Breast epithelium (tissue), 4 donors: ENCODE measurements at regions not wholly inside any gene's neighbourhood (a gene's known extent, or its start where the extent isn't known, plus 50 kb on each side); places are given as distances from the start of the nearest gene placed in this dataset.

ENCODE experiments used
- DNase-seq, 2 donors: peaks; one replicate each; pipeline ENCODE4 v3.0.0-alpha.2; 2019; ENCODE audit warnings: low spot score in 2 of 2
- H3K27ac ChIP-seq, 2 donors: fragments of 200-600 bp; sonication (generic) in 1 of 2; one replicate each; pipeline ENCODE4 v1.5.1; 2016 to 2019; ENCODE audit warnings: mild to moderate bottlenecking in 1 of 2
- H3K27me3 ChIP-seq, 2 donors: fragments of 200-600 bp; sonication (generic) in 1 of 2; one replicate each; pipeline versions ENCODE4 v1.5.1 to v1.6.0; 2017 to 2019; ENCODE audit warnings: control low read depth in 1 of 2, mild to moderate bottlenecking in 1 of 2
- H3K36me3 ChIP-seq: fragments of 200-600 bp; one replicate; pipeline ENCODE4 v1.5.1; 2019
- H3K4me1 ChIP-seq, 2 donors: fragments of 200-600 bp; sonication (generic); one replicate each; pipeline ENCODE4 v1.5.1; 2016 to 2019; ENCODE audit warnings: control low read depth in 1 of 2
- H3K4me3 ChIP-seq, 3 donors: fragments of 200-600 bp; sonication (generic); 1 replicate in 2 of 3; 2 replicates in 1 of 3; pipeline ENCODE4 v1.5.1; 2016 to 2019; ENCODE audit warnings: mild to moderate bottlenecking in 3 of 3, moderate library complexity in 2 of 3
- H3K9me3 ChIP-seq, 2 donors: fragments of 200-600 bp; sonication (generic) in 1 of 2; one replicate each; pipeline ENCODE4 v1.5.1; 2016 to 2019; ENCODE audit warnings: control low read depth in 1 of 2
- POLR2A ChIP-seq: fragments of 450-650 bp; IDR thresholded peaks from one replicate; pipeline ENCODE4 v1.6.1; 2016; ENCODE audit warnings: antibody characterized with exemption, mild to moderate bottlenecking, moderate library complexity
- POLR2AphosphoS5 ChIP-seq, 3 donors: sonication (generic); formaldehyde crosslinking; IDR thresholded peaks; one replicate each; pipeline ENCODE4 v1.6.1; 2017; ENCODE audit warnings: antibody characterized with exemption in 3 of 3
- intact Hi-C: fragments of 100-400 bp; cut with DNase I; formaldehyde crosslinking; loops from one replicate; pipeline ENCODE4 v1.15.1; 2023; ENCODE audit warnings: low total_unique reads
- TF ChIP-seq, protein P1 (sequence below), 3 donors: fragments of 450-650 bp; IDR thresholded peaks; one replicate each; pipeline ENCODE4 v1.5.1; 2016 to 2017; ENCODE audit warnings: antibody characterized with exemption in 3 of 3, mild to moderate bottlenecking in 3 of 3, moderate library complexity in 3 of 3

GRCh38 chr9:120212153-120212852, 367.7 kb downstream of the CDK5RAP2 start:
- no peak for DNase-seq
- no peak overlapping the region for H3K4me3 ChIP-seq
- no peaks in the 10 kb centered on the region for H3K4me1 ChIP-seq
- no peak overlapping the region for H3K27ac ChIP-seq
- TF ChIP-seq POLR2AphosphoS5 (IDR thresholded peaks at IDR 0.05), result no peak
- TF ChIP-seq, protein P1, sequence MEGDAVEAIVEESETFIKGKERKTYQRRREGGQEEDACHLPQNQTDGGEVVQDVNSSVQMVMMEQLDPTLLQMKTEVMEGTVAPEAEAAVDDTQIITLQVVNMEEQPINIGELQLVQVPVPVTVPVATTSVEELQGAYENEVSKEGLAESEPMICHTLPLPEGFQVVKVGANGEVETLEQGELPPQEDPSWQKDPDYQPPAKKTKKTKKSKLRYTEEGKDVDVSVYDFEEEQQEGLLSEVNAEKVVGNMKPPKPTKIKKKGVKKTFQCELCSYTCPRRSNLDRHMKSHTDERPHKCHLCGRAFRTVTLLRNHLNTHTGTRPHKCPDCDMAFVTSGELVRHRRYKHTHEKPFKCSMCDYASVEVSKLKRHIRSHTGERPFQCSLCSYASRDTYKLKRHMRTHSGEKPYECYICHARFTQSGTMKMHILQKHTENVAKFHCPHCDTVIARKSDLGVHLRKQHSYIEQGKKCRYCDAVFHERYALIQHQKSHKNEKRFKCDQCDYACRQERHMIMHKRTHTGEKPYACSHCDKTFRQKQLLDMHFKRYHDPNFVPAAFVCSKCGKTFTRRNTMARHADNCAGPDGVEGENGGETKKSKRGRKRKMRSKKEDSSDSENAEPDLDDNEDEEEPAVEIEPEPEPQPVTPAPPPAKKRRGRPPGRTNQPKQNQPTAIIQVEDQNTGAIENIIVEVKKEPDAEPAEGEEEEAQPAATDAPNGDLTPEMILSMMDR (IDR thresholded peaks at IDR 0.05), result no peak
- TF ChIP-seq POLR2A, result no peak
- H3K9me3 ChIP-seq, result no peaks in the 10 kb centered on the region
- H3K36me3 ChIP-seq, result no peaks in the 10 kb centered on the region
- intact Hi-C loops, result no loop called here
- no peaks in the 10 kb centered on the region for H3K27me3 ChIP-seq

DNA sequence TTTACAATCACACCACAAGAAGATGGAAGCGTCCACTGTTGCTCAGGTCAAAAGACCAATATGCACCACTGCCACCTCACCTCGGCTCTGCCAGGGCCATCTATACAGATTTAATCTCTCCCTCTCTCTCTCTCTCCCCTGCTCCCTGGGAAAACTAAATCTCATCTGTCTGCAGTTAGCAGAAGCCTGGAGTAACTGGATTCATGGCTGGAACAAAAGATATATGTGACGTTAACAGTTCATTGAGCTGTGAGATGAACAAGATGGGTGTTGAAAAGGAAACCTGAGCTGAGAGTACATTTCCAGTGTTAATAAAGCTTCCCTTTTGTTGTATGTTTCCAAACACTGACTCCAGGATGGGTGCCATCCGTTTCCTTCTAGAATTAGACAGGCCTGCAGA, 369.7 kb downstream of the CDK5RAP2 start:
- Histone ChIP-seq H3K4me1 (no peaks in the 10 kb centered on the region), H3K27me3 (no peaks in the 10 kb centered on the region), H3K4me3 (no peak overlapping the region), H3K9me3 (no peaks in the 10 kb centered on the region), H3K27ac (no peak overlapping the region), H3K36me3 (no peaks in the 10 kb centered on the region)
- intact Hi-C loops, result no loop called here
- DNase-seq, result no peak
- TF ChIP-seq, protein P1 (IDR thresholded peaks at IDR 0.05), result no peak
- no peak for TF ChIP-seq POLR2AphosphoS5 (IDR thresholded peaks at IDR 0.05)
- TF ChIP-seq POLR2A, result no peak

GRCh38 chr9:120202856-120203654, 376.9 kb downstream of the CDK5RAP2 start:
- H3K4me3 ChIP-seq, result no peak overlapping the region
- no peaks in the 10 kb centered on the region for H3K36me3 ChIP-seq
- no peak for DNase-seq
- intact Hi-C loops, result no loop called here
- TF ChIP-seq, protein P1 (IDR thresholded peaks at IDR 0.05), result no peak
- TF ChIP-seq POLR2A (no peak), POLR2AphosphoS5 (IDR thresholded peaks at IDR 0.05) (no peak)
- no peak overlapping the region for H3K27ac ChIP-seq
- H3K27me3 ChIP-seq, result no peaks in the 10 kb centered on the region
- H3K4me1 ChIP-seq, result no peaks in the 10 kb centered on the region
- H3K9me3 ChIP-seq, result no peaks in the 10 kb centered on the region

DNA sequence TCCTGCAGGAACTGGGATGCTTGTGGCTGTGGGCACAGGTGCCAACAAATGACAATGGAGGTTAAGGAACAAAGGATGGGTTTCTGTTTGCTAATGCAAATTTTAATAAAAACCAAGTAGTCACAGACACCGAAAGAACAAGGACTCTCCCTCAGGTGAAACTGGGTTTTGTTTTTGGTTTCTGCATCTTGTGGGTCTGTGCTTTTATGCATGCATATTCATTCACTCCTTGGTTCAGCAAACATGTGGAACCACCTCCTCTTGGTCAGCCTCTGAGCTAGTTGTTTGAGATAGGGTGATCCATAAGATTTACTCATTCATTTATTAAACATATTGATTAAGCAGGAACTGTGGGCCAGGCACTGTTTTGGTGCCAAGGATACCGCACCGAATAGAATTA, 381.9 kb downstream of the CDK5RAP2 start:
- TF ChIP-seq POLR2A, result no peak
- no peak for TF ChIP-seq POLR2AphosphoS5 (IDR thresholded peaks at IDR 0.05)
- TF ChIP-seq, protein P1 (IDR thresholded peaks at IDR 0.05), result no peak
- Histone ChIP-seq H3K36me3 (no peaks in the 10 kb centered on the region), H3K9me3 (no peaks in the 10 kb centered on the region), H3K27me3 (no peaks in the 10 kb centered on the region), H3K27ac (no peak overlapping the region), H3K4me3 (no peak overlapping the region), H3K4me1 (no peaks in the 10 kb centered on the region)
- intact Hi-C loops, result no loop called here
- DNase-seq, result no peak

GRCh38 chr9:120197605-120198004, 382.4 kb downstream of the CDK5RAP2 start:
- no peak for DNase-seq
- no peaks in the 10 kb centered on the region for H3K9me3 ChIP-seq
- intact Hi-C loops, result no loop called here
- TF ChIP-seq, protein P1 (IDR thresholded peaks at IDR 0.05), result no peak
- TF ChIP-seq POLR2A (no peak), POLR2AphosphoS5 (IDR thresholded peaks at IDR 0.05) (no peak)
- no peak overlapping the region for H3K27ac ChIP-seq
- no peak overlapping the region for H3K4me3 ChIP-seq
- no peaks in the 10 kb centered on the region for H3K36me3 ChIP-seq
- no peaks in the 10 kb centered on the region for H3K4me1 ChIP-seq
- no peaks in the 10 kb centered on the region for H3K27me3 ChIP-seq
